HCT116 (cell line): ENCODE measurements at regions not wholly inside any gene's neighbourhood (a gene's known extent, or its start where the extent isn't known, plus 50 kb on each side); places are given as distances from the start of the nearest gene placed in this dataset.

Source experiments
- ATAC-seq: fragments of 200-7000 bp; cut with Tn5 transposase; 2 replicates; pipeline ENCODE4 v1.9.1; 2020; ENCODE audit warnings: mild to moderate bottlenecking, moderate library complexity
- BruUV-seq: library from RNA; stranded (reverse); fragments of 400-500 nt; replicated peaks from 2 replicates; lab custom pipeline; 2021; lab: Mats Ljungman, UMichigan
- CTCF ChIA-PET: fragments of 300-600 bp; sonication (Branson Sonifier 250); formaldehyde crosslinking; loops from one replicate; lab custom pipeline; 2021; ENCODE audit warnings: antibody characterized with exemption; lab: Charles Lee
- POLR2A ChIA-PET: fragments of 300-600, 350-600 bp; sonication (Branson Sonifier 250); formaldehyde crosslinking; loops from one replicate; lab custom pipeline; 2021; ENCODE audit warnings: antibody characterized with exemption; lab: Charles Lee
- RAD21 ChIA-PET, 2 experiments: fragments of 300-600 bp; sonication (Branson Sonifier 250); formaldehyde crosslinking; loops; one replicate each; lab custom pipeline; 2023; ENCODE audit warnings: low total read pairs in 2 of 2; ENCODE audit not compliant: uncharacterized antibody in 2 of 2, unreplicated experiment in 2 of 2, low non-redundant PET in 1 of 2; lab: Charles Lee
- DNase-seq: peaks from one replicate; pipeline ENCODE4 v3.0.0-alpha.2; 2010; ENCODE audit warnings: low read depth, low spot score
- H2AFZ ChIP-seq: fragments of 200-600 bp; shearing (Covaris generic), sonication (generic); 2 replicates; pipeline ENCODE4 v1.6.1; 2017; ENCODE audit warnings: low read depth, mixed run types, mixed read lengths, antibody characterized with exemption, low read length; ENCODE audit not compliant: poor library complexity, severe bottlenecking
- H3K27ac ChIP-seq: 2 replicates; pipeline ENCODE4 v1.5.1; 2012; ENCODE audit warnings: low read depth, low read length
- H3K27me3 ChIP-seq: fragments of 200-600 bp; sonication (generic); 2 replicates; pipeline ENCODE4 v1.6.1; 2016; ENCODE audit warnings: mixed run types, low read length, mixed read lengths; ENCODE audit not compliant: insufficient read depth
- H3K36me3 ChIP-seq, 2 experiments: fragments of 200-500 bp in 1 of 2; fragments of 200-600 bp in 1 of 2; sonication (Bioruptor generic) in 1 of 2; sonication (generic) in 1 of 2; 2 replicates each; pipeline versions ENCODE4 v1.5.1 to v1.6.1; 2014 to 2016; ENCODE audit warnings: low read length in 2 of 2, inconsistent platforms in 1 of 2, mixed read lengths in 1 of 2, mixed run types in 1 of 2; ENCODE audit not compliant: insufficient read depth in 2 of 2, control insufficient read depth in 1 of 2
- H3K4me1 ChIP-seq, 2 experiments: fragments of 200-600 bp in 1 of 2; sonication (generic) in 1 of 2; 2 replicates each; pipeline versions ENCODE4 v1.5.1 to v1.6.1; 2012 to 2017; ENCODE audit warnings: low read length in 2 of 2, inconsistent platforms in 1 of 2, mild to moderate bottlenecking in 1 of 2, mixed read lengths in 1 of 2, mixed run types in 1 of 2, moderate library complexity in 1 of 2; ENCODE audit not compliant: insufficient read depth in 2 of 2, control insufficient read depth in 1 of 2
- H3K4me2 ChIP-seq: fragments of 200-600 bp; sonication (generic); 2 replicates; pipeline ENCODE4 v1.6.1; 2017; ENCODE audit warnings: mixed run types, low read length, mixed read lengths
- H3K4me3 ChIP-seq, 2 experiments: fragments of 200-600 bp in 1 of 2; sonication (generic) in 1 of 2; replicated peaks in 1 of 2; 2 replicates each; pipeline ENCODE4 v1.5.1; 2011 to 2016; ENCODE audit warnings: low read length in 2 of 2, control low read depth in 1 of 2, low read depth in 1 of 2, mild to moderate bottlenecking in 1 of 2, mixed read lengths in 1 of 2, mixed run types in 1 of 2
- H3K79me2 ChIP-seq: fragments of 200-600 bp; sonication (generic); 2 replicates; pipeline ENCODE4 v1.6.1; 2017; ENCODE audit warnings: mild to moderate bottlenecking, mixed run types, low read length, moderate library complexity, mixed read lengths; ENCODE audit not compliant: insufficient read depth
- H3K9ac ChIP-seq: fragments of 200-600 bp; sonication (generic); 2 replicates; pipeline ENCODE4 v1.6.1; 2016; ENCODE audit warnings: low read length, mixed read lengths
- H3K9me2 ChIP-seq: fragments of 200-600 bp; sonication (generic), shearing (Covaris generic); 2 replicates; pipeline ENCODE4 v1.6.1; 2017; ENCODE audit warnings: mixed run types, mild to moderate bottlenecking, moderate library complexity; ENCODE audit not compliant: insufficient read depth
- H3K9me3 ChIP-seq, 2 experiments: fragments of 200-500 bp in 1 of 2; fragments of 200-600 bp in 1 of 2; sonication (Bioruptor generic) in 1 of 2; sonication (generic) in 1 of 2; 2 replicates each; pipeline ENCODE4 v1.6.1; 2014 to 2017; ENCODE audit warnings: low read length in 2 of 2, mixed read lengths in 2 of 2, inconsistent platforms in 1 of 2, low read depth in 1 of 2, mild to moderate bottlenecking in 1 of 2, mixed run types in 1 of 2, moderate library complexity in 1 of 2; ENCODE audit not compliant: control insufficient read depth in 1 of 2, insufficient read depth in 1 of 2
- H4K20me1 ChIP-seq: fragments of 200-600 bp; sonication (generic), shearing (Covaris generic); 2 replicates; pipeline ENCODE4 v1.6.1; 2017; ENCODE audit warnings: mixed run types, mild to moderate bottlenecking, moderate library complexity; ENCODE audit not compliant: insufficient read depth
- ATF3 ChIP-seq: IDR thresholded peaks from 2 replicates; pipeline ENCODE4 v1.6.1; 2012
- FOSL1 ChIP-seq: IDR thresholded peaks from 2 replicates; pipeline ENCODE4 v1.6.1; 2012; ENCODE audit warnings: low read depth
- MAX ChIP-seq: IDR thresholded peaks from 2 replicates; pipeline ENCODE4 v1.6.1; 2012
- REST ChIP-seq: IDR thresholded peaks from 2 replicates; pipeline ENCODE4 v1.6.1; 2012; ENCODE audit warnings: low read depth
- ZFX ChIP-seq: fragments of 450-650 bp; IDR thresholded peaks from 2 replicates; pipeline ENCODE4 v1.6.1; 2017
- intact Hi-C: fragments of 100-400 bp; cut with micrococcal nuclease; formaldehyde crosslinking; loops from 2 replicates; pipeline ENCODE4 v1.10.0; 2022

- no peak for TF ChIP-seq REST
- TF ChIP-seq ATF3, result no peak
- no peak for TF ChIP-seq ZFX
Observed at GRCh38 chr18:77807650-77808049, 558.0 kb downstream of the GALR1 start (continued).

GRCh38 chr18:77811503-77811902 lies 561.9 kb downstream of the GALR1 start:
- H3K9me2 ChIP-seq, result no peaks in the 10 kb centered on the region
- no peaks in the 10 kb centered on the region for H3K4me1 ChIP-seq
- no peaks in the 10 kb centered on the region for H4K20me1 ChIP-seq
- no peak overlapping the region for H3K27ac ChIP-seq
- H3K9ac ChIP-seq, result no peak overlapping the region
- no peaks in the 10 kb centered on the region for H3K79me2 ChIP-seq
- no peaks in the 10 kb centered on the region for H3K36me3 ChIP-seq
- intact Hi-C loops, result no loop called here
- H3K9me3 ChIP-seq, result peaks cover 17 to 28% of the 10 kb centered on the region in 2 experiments; a peak in 2 of 4 replicates
- H2AFZ ChIP-seq, result no peak overlapping the region
- ChIA-PET CTCF (no interaction called here), RAD21 (no interaction called here), POLR2A (no interaction called here)
- DNase-seq, result no peak
- H3K4me3 ChIP-seq, result no peak overlapping the region
- no peaks in the 10 kb centered on the region for H3K27me3 ChIP-seq
- H3K4me2 ChIP-seq, result no peak overlapping the region
- no peak for ATAC-seq
- no TSS peak for BruUV-seq
- TF ChIP-seq MAX (no peak), FOSL1 (no peak)
